ENCODE measurements at regions not wholly inside any gene's neighbourhood (a gene's known extent, or its start where the extent isn't known, plus 50 kb on each side); places are given as distances from the start of the nearest gene placed in this dataset.
"Not testable (repeated sequence)": the region's sequence is repeated elsewhere in the genome, so short reads cannot be mapped to it uniquely, and the experiment has no call there.

DNA sequence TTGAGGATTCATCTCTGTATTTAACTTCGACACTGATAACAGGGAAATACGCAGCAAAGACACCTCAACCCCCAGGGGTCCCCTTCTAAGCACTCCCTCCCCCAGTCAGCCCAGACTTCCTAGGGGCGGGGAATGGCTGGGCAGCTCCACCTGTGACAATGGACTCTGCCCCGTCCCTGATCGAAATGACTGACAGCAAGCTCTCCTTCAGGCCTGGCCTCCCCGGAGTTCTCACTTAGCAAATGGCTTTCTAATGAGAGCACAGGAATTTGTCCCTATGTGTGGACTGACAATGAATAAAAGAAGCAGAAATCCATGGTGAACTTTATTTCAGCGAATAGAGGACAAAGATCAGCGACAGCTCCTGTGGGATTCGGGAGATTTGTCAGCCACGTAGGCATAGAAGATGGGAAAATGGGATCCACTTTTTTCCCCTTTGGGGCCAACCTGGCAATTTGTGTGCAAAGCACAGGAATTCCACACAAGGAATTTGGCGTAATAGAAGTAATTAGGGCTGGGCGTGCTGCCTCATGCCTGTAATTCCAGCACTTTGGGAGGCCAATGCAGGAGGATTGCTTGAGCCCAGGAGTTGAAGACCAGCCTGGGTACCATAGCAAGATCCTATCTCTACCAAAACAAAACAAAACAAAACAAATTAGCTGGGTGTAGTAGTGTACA lies 63.8 kb downstream of the TNFAIP2 start:
- peak; percentile 74 for DNase-seq

- peak; percentile 43 for DNase-seq
Observed at GRCh38 chr14:103187911-103188310, 64.7 kb downstream of the TNFAIP2 start.

DNA sequence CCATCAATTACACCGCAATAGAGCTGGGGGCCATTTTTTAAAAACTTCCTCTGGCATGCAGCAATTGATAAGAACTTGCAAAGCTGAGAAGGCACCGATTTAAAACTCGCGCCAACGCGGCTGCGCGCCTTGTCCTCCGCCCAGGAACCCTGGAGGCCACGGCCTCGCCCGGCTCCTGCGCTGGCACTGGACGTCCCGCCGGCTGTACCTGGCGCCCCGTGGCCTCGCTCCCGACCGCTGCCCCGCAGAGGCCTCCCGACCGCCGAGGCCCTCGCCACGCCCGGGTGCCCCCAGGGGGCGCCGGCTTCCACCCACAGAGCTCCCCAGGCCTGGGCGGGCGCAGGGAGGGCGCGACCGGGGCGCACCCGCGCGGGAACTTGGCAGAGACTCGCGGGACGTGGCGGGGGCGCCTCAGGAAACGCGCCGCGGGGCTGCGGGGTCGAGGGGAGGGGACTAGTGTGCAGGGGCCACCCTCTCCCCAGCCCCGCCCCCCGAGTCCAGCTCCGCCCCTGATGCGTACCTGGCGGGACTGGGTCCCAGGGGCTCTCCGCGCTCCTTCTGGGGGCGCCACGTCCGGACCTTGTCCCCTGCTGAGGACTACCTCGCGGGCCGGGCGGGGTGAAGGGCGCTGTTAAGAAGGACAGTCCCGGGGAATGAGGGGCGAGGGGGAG lies 65.7 kb downstream of the TNFAIP2 start:
- peak; percentile 59 for DNase-seq

DNA sequence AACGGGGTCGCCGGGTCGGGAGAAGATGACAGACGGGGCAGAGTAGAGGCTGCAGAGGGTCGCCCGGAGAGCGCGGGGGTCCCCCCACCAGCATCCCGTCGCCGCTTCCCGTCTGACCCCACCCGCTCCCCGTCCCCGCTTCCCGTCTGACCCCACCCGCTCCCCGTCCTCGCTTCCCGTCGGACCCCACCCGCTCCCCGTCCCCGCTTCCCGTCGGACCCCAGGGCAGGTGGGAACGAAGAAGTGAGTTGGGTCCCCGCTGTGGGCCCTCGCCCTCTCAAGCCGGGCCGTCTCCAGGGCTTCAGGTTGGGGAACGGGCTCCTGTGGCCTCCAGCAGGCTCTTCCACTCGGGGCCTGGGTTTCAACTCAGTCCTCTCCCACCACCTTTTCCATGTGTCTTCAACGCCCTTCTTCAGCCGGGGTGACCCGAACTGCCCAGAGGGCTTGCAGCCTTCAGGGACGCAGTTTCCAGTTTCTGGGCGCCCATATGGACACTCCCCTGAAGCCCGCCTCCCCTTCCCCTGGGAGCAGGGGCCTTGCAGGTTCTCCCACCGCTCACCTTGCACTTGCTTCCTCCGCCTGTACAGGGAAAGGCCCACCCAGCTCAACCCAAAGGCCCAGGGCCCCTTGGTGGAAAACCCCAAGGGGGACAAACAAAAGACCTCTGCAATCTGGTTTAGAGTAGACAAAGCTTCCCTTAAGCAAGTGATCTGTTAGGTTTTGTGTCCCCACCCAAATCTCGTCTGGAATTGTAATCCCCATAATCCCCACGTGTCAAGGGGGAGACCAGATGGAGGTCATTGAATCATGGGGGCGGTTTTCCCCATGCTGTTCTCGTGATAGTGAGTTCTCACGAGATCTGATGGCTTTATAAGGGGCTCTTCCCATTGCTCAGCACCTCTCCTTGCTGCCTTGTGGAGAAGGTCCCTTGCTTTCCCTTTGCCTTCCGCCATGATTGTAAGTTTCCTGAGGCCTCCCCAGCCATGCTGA lies 66.5 kb downstream of the TNFAIP2 start:
- peak; percentile 43 for DNase-seq

DNA sequence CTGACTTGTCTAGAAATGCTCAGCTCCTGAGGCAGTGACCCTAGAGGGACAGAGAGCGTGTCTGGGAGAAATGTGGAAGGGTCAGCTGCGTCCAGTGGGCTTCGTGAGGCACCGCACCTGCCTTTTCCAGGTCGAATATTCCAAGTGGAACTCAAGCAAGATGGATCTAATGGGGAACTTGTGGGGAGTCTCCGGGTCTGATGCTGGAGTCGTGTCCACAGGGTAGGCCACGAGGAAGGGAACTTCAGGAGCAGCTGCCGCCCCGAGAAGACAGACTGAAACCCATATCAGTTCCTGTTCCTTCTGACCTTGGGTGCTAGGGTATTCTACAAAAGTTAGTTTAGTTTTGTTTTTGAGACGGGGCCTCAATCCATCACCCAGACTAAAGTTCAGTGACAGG lies 67.5 kb downstream of the TNFAIP2 start:
- peak; percentile 24 for DNase-seq

- no peak for DNase-seq
Observed at GRCh38 chr14:103191844-103192243, 68.6 kb downstream of the TNFAIP2 start.

DNA sequence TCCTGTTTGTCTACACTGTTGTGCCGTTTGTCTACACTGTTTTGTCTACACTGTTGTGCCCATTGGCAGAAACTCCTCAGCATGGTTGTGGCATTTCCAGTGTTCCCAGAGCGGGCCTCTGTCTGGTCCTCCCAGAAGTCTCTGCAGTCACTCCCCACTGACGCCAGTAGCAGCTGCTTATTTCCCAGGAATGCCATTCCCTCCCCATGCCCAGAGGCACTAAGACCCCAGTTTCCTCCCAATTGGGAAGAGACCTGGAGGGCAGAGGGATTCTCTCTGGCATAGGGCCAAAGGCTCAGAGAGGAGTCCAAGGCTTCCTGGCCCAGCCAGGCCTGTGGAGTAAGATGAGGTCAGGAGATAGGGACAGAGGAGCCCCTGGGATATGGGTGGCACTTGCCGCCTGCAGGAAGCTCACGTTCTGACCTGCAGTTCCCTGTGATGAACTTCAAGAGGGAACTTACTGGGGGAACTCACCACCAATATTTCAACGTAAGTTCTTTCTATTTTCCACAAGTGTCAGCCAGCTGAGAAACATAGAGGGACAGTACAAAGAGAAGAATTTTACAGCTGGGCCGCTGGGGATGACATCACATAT lies 69.1 kb downstream of the TNFAIP2 start:
- DNase-seq = peak; percentile 21

DNA sequence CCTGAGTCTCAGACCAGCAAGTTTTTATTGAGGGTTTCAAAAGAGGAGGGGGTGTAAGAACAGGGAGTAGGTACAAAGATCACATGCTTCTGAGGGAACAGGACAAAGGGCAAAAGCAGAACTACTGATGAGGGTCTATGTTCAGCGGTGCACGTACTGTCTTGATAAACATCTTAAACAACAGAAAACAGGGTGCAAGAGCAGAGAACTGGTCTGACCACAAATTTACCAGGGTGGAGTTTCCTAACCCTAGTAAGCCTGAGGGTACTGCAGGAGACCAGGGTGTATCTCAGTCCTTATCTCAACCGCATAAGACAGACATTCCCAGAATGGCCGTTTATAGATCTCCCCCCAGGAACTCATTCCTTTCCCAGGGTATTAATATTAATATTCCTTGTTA lies 69.6 kb downstream of the TNFAIP2 start:
- DNase-seq = not testable (repeated sequence)

DNA sequence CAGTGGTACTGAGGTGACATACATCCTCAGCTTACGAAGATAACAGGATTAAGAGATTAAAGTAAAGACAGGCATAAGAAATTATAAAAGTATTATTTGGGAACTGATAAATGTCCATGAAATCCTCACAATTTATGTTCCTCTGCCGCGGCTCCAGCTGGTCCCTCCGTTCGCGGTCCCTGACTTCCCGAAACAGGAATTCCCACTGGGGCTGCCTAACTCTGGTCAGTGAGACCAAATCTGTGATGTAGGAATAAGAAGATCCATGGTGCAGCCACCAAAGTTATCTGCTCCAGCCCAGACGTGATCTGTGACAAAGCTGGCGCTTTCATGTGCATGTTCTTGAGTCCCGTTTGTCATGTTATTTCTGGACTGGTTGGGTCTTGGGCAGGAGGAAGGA lies 70.2 kb downstream of the TNFAIP2 start:
- DNase-seq = not testable (repeated sequence)

DNA sequence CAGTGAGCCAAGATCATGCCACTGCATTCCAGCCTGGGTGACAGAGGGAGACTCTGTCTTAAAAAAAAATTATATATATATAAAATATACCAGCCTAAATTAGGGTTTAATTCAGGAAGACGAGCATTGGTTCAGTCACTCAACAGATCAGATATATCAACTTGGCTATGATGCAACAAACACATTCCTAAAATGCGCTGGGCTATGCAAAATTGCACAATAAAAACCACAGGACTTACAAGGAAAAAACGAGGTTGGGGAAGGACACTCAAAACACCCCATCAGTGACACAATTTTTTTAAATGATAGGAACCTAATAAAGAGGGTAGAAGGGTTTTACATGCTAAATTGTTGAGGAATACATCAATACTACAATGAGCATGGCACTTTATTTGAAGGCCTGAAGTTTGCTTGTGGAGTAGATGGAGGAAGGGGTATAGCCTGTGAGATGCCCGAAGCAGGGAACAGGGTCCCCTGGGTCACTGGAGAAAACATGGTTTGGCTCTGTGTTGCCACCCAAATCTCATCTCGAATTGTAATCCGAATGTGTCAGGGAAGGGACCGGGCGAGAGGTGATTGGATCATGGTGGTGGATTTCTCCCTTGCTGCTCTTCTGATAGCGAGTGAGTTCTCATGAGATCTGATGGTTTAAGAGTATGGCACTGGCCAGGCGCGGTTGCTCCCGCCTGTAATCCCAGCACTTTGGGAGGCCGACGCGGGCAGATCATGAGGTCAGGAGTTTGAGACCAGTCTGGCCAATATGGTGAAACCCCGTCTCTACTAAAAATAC lies 71.2 kb downstream of the TNFAIP2 start:
- no peak for DNase-seq

- DNase-seq = peak; percentile 42
Observed at GRCh38 chr14:103195828-103196615, 72.8 kb downstream of the TNFAIP2 start.

DNA sequence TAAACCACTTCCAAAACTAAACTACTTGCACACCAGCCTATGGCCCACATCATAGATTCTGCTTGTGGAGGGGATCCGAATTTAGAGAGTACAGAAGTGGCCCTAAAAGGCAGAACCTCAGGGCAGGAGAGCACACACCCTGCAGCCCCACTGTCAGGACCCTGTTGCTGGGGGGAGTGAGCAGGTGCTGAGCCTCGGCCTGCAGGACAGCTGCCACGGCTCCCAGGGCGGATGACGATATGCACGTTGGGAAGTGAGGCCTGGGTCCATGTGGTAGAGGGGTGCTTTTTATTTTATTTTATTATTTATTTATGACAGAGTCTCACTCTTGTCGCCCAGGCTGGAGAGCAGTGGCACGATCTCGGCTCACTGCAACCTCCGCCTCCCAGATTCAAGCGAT lies 73.5 kb downstream of the TNFAIP2 start:
- peak; percentile 29 for DNase-seq

DNA sequence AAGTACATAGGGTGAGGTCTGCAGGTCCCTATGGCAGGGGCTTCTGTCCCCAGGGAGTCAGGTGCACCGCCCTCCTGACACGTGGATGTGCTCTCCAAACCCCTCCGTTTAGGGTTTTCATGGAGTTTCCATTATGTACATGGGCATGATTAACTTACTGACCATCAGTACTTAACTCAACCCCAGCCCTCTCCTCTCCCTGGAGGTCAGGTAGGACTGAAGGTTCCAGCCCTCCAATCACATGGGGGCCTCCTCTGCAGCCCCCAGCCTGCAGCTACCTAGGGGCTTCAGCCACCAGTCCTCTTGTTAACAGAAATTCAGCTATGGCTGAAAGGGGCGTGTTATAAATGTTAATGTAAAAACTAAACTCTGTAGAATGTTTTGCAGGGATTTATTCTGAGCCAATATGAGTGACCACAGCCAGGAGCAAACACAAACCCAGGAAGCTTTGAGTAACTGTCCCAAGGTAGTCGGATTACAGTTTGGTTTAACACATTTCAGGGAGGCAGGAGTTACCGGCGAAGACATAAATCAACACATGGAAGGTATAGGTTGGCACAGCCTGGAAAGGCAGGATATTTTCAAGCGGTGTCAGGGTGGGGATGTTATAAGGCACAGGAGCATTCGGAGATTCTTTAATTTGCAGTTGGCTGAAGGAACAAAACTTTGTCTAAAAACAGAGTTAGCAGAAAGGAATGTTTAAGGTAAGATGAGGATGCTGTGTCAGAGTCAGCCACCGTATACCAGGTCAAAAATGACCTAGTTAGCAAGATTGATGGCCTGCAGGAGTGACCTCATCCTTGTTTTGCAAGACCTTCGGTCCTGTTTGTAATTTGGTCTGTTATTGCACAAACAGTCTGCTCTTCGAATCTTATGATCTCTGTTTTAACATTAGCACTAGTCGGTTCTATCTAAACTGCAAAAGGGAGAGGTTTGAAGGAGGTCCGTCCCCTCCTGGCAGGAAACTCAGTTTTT lies 75.2 kb downstream of the TNFAIP2 start:
- DNase-seq = peak; percentile 54

DNA sequence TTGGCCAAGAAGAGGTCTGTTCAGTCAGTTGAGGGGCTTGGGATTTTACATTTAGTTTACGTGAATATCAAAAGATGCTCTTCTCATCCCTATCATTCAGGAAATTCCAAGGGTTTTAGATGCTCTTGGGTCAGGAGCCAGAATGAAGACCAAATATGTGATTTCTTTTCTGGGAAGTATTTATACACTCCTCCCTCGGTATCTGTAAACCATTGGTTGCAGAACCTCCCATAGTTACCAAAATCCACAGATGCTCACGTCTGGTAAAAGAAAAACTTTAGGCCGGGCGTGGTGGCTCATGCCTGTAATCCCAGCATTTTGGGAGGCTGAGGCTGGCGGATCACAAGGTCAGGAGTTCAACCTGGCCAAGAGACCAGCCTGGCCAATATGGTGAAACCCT lies 75.9 kb downstream of the TNFAIP2 start:
- DNase-seq = no peak

- no peak for DNase-seq
Observed at GRCh38 chr14:103201801-103202200, 78.5 kb downstream of the TNFAIP2 start.

- no peak for DNase-seq
Observed at GRCh38 chr14:103204852-103205540, 81.7 kb downstream of the TNFAIP2 start.

DNA sequence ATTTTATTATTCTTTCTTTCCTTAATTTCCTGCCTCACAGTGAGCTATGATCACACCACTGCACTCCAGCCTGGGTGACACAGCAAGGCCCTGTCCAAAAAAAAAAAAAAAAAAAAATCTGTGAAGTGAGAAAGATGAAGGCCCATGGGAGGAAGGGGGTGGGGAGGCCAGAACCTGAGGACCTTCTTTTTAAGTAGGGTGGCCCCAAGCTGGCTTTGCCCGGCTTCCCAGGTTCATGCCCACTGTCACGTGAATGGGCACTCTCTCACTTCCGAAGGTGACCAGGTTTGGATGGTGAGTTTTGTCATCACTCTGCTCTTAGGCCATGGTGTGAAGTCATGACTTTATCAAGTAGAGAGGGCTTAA lies 82.3 kb downstream of the TNFAIP2 start:
- peak; percentile 31 for DNase-seq

DNA sequence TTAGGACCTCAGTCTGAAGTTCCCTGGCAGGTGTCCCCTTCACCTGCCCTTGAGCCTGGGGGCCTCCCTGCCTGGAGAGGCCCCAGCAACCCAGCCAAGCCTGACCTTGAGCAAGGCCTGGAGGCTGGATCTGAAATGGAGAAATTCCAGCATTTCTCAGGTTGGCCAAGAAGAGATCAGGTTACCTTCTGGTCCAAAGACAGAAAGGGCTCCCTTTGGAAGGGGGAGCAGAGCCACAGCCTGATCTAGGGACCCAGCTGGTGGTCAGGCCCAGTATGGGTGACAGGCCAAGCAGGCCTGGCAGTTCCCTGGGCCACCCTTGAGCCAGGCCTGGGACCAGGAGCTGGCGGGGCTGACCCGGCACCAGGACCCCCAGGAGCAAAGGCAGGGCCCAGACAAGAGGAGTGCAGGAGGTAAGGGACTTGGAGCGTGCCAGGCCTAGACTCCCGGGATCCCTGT lies 82.8 kb downstream of the TNFAIP2 start:
- no peak for DNase-seq

DNA sequence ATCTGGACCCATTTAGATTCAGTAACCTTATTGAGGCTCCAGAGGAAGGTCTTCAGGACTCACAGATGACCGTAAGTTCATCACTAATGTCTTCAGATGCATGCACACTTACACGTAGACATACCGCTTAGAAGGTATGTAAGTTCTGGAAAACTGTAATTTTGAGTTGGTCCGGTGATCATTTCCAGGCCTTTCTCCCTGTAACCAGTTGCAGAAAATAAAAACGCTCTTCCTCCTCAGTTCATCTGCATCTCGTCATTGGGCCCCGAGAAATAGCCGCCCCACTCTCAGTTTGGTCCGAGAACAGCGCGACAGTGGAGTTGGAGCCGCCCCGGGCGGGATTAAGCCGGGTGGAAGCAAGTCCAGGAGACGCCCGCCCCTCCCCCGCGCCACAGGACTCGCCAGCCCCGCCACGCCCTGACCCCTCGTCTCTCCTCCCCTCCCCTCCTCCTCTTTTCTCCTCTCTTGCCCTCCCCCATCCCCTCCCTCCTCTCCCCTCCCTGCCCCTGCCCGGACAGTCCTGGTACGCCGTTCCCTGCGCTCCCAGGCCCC lies 83.7 kb downstream of the TNFAIP2 start:
- peak; percentile 74 for DNase-seq

Measured in islet precursor cell (in vitro differentiated cells).